ENCODE measurements at regions not wholly inside any gene's neighbourhood (a gene's known extent, or its start where the extent isn't known, plus 50 kb on each side); places are given as distances from the start of the nearest gene placed in this dataset.
A peak's percentile ranks its signal among the peaks of the same experiment; 100 is the strongest.

GRCh38 chr18:2178036-2178435 lies 393.3 kb downstream of the METTL4 start:
- DNase-seq (ENCODE audit: low spot score) = no peak

DNA sequence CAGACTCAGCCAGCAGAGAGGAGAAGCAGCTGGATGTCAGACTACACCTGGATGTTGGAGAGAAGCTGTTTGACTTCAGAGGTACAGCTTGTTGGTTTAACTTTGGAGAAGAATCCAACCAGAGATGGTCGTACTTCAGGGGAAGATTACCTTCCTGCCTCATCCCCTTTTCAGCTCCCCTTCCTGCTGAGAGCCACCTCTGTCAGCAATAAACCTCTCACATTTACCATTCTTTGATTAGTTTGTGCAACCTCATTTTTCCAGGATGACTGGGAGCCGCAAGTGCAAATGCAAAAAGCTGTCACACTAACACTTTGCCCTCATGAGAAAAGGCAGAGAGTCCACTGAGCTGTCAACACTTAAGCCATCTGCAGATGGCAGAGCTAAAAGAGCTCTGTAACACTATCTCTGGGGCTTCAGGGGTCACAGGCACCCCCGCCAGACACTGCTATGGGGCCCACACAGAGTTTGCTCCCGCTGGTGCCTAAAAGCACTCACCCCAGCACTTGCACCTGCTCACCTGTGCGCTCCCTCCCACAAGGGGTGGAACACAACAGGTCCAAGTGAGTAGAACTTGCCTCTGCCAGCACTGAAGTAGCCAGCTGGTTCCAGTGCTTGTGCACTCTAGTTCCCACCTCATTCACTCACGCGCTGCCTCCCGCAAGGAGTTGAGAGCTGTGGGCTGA lies 391.7 kb downstream of the METTL4 start:
- DNase-seq (ENCODE audit: low spot score) = no peak

- no peak for DNase-seq (ENCODE audit: low spot score)
Measured at GRCh38 chr18:2180586-2180985, 390.7 kb downstream of the METTL4 start.

GRCh38 chr18:2183432-2183831 lies 387.9 kb downstream of the METTL4 start:
- no peak for DNase-seq (ENCODE audit: low spot score)

DNA sequence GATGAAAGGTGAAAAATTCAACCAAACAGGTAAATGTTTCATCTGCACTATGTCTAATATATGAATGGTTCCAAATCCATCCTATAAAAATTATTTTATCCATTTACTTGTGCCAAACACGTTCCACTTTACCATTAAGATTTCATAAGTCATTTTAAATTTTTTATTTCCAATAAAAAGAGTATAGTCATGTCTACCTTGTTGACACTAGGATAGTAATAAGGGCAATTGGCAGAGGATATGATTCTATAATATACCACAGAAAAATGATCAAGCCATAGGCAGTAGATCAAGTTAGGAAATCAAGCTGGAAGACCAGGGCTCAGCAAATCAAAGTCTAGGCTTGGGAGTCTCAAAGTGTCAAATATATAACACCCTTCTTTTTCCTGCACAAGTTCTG lies 384.3 kb downstream of the METTL4 start:
- no peak for DNase-seq (ENCODE audit: low spot score)

DNA sequence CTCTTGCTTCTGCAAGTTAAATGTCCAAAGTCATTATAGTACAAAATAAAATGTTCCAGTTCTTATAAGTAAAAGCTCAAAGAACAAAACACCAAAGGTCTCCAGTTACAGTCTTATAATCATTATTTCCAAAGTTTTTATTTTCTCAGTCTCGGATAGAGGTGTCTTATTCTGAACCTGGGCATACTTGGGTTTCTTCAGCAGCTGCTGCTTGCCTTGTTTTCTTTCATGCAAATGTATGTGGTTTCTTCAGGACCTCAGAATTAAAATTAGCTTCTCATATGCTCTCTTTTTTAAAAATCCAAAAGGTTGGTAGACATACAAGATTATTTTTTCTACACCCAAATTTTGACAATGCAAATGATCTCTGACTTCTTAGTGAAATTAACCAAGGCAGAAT lies 383.0 kb downstream of the METTL4 start:
- no peak for DNase-seq (ENCODE audit: low spot score)

GRCh38 chr18:2191180-2191790 lies 380.0 kb downstream of the METTL4 start:
- DNase-seq (ENCODE audit: low spot score) = no peak

DNA sequence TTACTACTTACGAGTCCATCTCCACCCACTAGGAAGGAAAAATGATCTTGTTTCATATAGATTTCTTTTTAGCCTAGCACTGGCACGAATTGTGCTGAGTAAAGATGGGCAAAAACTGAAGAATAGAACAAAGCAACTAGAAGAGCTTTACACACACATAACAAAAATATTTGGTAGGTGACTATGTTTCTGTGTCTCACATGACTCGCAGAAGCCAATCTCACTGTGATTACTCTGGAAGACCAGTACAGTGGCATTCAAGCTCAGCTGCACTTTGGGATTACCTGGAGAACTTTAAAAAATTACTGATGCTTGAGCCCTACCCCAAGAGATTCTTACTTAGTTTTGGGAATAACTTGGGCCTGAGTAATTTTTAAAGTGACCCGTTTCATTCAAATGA lies 378.7 kb downstream of the METTL4 start:
- no peak for DNase-seq (ENCODE audit: low spot score)

- DNase-seq (ENCODE audit: low spot score) = no peak
Measured at GRCh38 chr18:2197946-2198345, 373.4 kb downstream of the METTL4 start.

DNA sequence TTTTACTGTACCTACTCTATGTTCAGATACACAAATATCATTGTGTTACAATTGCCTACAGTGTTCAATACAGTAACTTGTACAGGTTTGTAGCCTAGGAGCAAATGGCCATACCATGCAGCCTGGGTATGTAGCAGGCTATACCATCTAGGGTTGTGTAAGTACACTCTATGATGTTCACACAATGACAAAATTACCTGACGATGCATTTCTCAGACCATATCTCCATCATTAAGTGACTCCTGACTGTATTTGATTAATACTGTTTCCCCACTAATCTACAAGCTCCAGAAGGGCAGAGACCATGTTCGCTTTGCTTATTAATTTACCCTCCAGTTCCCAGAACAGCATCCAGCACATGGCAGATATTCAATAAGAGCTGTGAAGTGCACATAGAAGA lies 372.2 kb downstream of the METTL4 start:
- no peak for DNase-seq (ENCODE audit: low spot score)

DNA sequence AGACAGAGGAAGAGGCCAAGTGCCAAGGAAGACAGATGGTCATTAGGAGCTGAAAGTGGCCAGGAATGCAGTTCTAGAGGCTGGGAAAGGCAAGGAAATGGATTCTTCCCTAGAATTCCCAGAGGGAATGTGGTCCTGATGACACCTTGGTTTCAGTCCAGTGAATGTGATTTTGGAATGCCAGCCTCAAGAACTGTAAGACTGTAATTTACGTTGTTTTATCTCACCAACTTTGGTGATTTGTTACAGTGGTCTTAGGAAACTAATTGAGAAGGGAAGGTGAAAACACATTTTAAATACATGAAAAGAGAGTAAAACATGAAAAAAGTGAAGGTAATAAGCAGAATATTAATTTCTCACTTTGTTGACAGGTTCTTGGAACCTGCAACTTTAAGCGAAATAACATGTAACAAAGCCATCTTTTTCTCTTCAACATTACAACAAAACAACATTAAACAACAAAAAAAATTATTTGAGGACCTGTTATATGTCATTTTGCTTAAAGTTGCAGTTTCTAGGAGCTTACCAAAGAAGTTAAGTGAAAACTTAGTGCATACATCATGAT lies 370.2 kb downstream of the METTL4 start:
- no peak for DNase-seq (ENCODE audit: low spot score)

GRCh38 chr18:2204736-2205135 lies 366.6 kb downstream of the METTL4 start:
- DNase-seq (ENCODE audit: low spot score) = no peak

- peak; percentile 13 for DNase-seq (ENCODE audit: low spot score)
Measured at GRCh38 chr18:2207294-2207693, 364.0 kb downstream of the METTL4 start.

GRCh38 chr18:2212598-2213205 lies 358.6 kb downstream of the METTL4 start:
- no peak for DNase-seq (ENCODE audit: low spot score)

GRCh38 chr18:2213905-2214304 lies 357.4 kb downstream of the METTL4 start:
- no peak for DNase-seq (ENCODE audit: low spot score)

- DNase-seq (ENCODE audit: low spot score) = no peak
Measured at GRCh38 chr18:2217356-2217755, 353.9 kb downstream of the METTL4 start.

DNA sequence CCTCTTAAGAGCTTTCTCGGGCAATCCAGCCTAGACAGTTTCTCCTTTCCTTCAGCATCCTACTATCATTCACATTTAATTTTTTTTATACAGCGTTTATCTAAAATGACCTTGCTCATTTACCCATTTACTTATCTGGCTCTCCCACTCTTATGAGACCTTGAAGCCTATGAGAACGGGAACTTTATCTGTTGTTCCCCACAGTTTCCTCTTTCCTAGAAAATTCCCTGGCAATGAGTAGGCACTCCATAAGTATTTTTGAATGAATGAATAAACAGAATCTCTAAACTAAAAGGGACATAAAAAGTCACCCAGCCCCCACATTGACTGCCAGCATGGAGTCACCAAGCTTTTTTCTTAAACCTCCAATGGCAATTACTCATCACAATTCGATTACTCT lies 353.2 kb downstream of the METTL4 start:
- no peak for DNase-seq (ENCODE audit: low spot score)

- no peak for DNase-seq (ENCODE audit: low spot score)
Measured at GRCh38 chr18:2219706-2220105, 351.6 kb downstream of the METTL4 start.

DNA sequence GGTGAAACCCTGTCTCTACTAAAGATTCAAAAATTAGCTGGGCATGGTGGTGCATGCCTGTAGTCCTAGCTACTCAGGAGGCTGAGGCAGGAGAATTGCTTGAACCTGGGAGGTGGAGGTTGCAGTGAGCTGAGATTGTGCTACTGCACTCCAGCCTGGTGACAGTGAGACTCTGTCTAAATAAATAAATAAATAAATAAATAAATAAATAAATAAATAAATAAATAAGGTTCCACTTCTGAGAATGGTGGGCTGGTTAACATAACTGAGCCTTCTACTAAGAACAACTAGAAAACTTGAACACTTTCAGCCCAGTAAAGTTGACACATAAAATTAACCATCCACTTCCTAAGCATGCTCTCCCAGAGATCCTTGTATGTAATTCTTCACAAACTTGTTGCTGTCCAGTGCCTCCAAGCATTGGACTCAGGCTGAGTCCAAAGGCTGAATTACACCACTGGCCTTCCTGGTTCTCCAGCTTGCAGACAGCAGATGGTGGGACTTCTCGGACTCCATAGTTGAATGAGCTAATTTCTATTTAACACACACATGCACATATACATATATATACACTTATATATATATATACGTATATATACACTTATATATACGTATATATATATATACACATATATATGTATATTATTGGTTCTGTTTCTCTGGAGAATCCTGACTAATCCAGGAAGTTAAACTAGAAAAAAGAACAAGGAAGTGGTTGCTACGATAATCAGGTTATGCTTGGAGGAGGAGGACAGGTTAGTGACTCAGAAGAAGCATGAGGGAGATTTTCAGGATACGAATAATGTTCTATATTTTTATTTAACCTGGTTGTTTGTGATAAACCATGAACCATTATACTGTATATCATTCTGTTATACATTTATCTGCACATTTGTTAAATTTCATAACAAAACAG lies 348.8 kb downstream of the METTL4 start:
- no peak for DNase-seq (ENCODE audit: low spot score)

GRCh38 chr18:2223449-2223848 lies 347.9 kb downstream of the METTL4 start:
- DNase-seq (ENCODE audit: low spot score) = no peak

- no peak for DNase-seq (ENCODE audit: low spot score)
Measured at GRCh38 chr18:2223849-2224248, 347.5 kb downstream of the METTL4 start.

DNA sequence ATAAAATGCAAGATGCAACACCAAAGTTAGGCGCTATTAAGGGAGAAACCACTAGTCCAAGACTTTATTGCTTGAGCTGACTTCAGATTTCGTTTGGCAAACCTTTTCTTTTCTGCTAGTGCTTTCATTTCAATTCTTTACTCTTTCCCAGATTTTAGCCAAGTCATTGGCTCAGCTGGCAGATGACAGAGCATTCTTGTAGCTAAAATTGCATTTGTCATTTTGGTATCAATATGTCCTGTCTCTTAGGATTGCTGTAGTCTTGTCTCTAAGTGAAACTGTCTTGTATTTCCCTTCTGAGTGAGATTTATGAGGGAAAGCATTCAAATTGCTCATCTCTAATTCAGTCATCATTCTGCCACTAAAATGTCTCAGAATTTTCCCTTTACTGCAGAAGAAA lies 335.1 kb downstream of the METTL4 start:
- DNase-seq (ENCODE audit: low spot score) = no peak
